ENCODE measurements at regions not wholly inside any gene's neighbourhood (a gene's known extent, or its start where the extent isn't known, plus 50 kb on each side); places are given as distances from the start of the nearest gene placed in this dataset.

- no peak for TF ChIP-seq CTCF (IDR thresholded peaks at IDR 0.05; ENCODE audit: borderline replicate concordance, extremely low read depth, insufficient read depth)
- Histone ChIP-seq H3K9me3 (ENCODE audit: control insufficient read depth in 2 of 3, insufficient read depth in 1 of 3, low read length in 3 of 3) (no peaks in the 10 kb centered on the region), H3K36me3 (ENCODE audit: control insufficient read depth in 2 of 3, insufficient read depth in 3 of 3, low read length in 3 of 3) (no peaks in the 10 kb centered on the region), H3K27ac (ENCODE audit: low read depth in 2 of 2, low read length in 2 of 2) (no peak overlapping the region), H3K27me3 (ENCODE audit: control insufficient read depth, insufficient read depth, low read length) (no peaks in the 10 kb centered on the region), H3K9ac (ENCODE audit: low read length in 3 of 3) (no peak overlapping the region), H3K4me3 (ENCODE audit: low read length in 3 of 3) (no peak overlapping the region), H3K4me1 (ENCODE audit: control insufficient read depth in 2 of 3, insufficient read depth in 2 of 3, low read depth in 1 of 3, low read length in 3 of 3) (no peaks in the 10 kb centered on the region)
- no peak for DNase-seq
- intact Hi-C loops (cut with DNase I) = no loop called here
- FAIRE-seq = no peak
These were observed 858.2 kb downstream of the VRK1 start for GRCh38 chr14:97655169-97655948.

GRCh38 chr14:97657609-97658008 is 860.4 kb downstream of the VRK1 start:
- H3K4me3 ChIP-seq (ENCODE audit: low read length in 3 of 3) = no peak overlapping the region
- H3K9me3 ChIP-seq (ENCODE audit: control insufficient read depth in 2 of 3, insufficient read depth in 1 of 3, low read length in 3 of 3) = no peaks in the 10 kb centered on the region
- H3K27ac ChIP-seq (ENCODE audit: low read depth in 2 of 2, low read length in 2 of 2) = no peak overlapping the region
- intact Hi-C loops (cut with DNase I) = no loop called here
- no peak for TF ChIP-seq CTCF (IDR thresholded peaks at IDR 0.05; ENCODE audit: borderline replicate concordance, extremely low read depth, insufficient read depth)
- H3K4me1 ChIP-seq (ENCODE audit: control insufficient read depth in 2 of 3, insufficient read depth in 2 of 3, low read depth in 1 of 3, low read length in 3 of 3) = no peaks in the 10 kb centered on the region
- H3K9ac ChIP-seq (ENCODE audit: low read length in 3 of 3) = no peak overlapping the region
- DNase-seq (no peak), FAIRE-seq (no peak)
- no peaks in the 10 kb centered on the region for H3K27me3 ChIP-seq (ENCODE audit: control insufficient read depth, insufficient read depth, low read length)
- H3K36me3 ChIP-seq (ENCODE audit: control insufficient read depth in 2 of 3, insufficient read depth in 3 of 3, low read length in 3 of 3) = no peaks in the 10 kb centered on the region

GRCh38 chr14:97687944-97688630 is 890.9 kb downstream of the VRK1 start:
- H3K9ac ChIP-seq (ENCODE audit: low read length in 3 of 3) = no peak overlapping the region
- DNase-seq (no peak), FAIRE-seq (no peak)
- H3K9me3 ChIP-seq (ENCODE audit: control insufficient read depth in 2 of 3, insufficient read depth in 1 of 3, low read length in 3 of 3) = no peaks in the 10 kb centered on the region
- no peak overlapping the region for H3K4me3 ChIP-seq (ENCODE audit: low read length in 3 of 3)
- H3K4me1 ChIP-seq (ENCODE audit: control insufficient read depth in 2 of 3, insufficient read depth in 2 of 3, low read depth in 1 of 3, low read length in 3 of 3) = no peaks in the 10 kb centered on the region
- TF ChIP-seq CTCF (IDR thresholded peaks at IDR 0.05; ENCODE audit: borderline replicate concordance, extremely low read depth, insufficient read depth) = no peak
- intact Hi-C loops (cut with DNase I) = no loop called here
- H3K27me3 ChIP-seq (ENCODE audit: control insufficient read depth, insufficient read depth, low read length) = no peaks in the 10 kb centered on the region
- H3K36me3 ChIP-seq (ENCODE audit: control insufficient read depth in 2 of 3, insufficient read depth in 3 of 3, low read length in 3 of 3) = no peaks in the 10 kb centered on the region
- no peak overlapping the region for H3K27ac ChIP-seq (ENCODE audit: low read depth in 2 of 2, low read length in 2 of 2)

Data from kidney (tissue), 13 donors.